Fibroblast of skin of right quadriceps (primary cell): ENCODE measurements at regions not wholly inside any gene's neighbourhood (a gene's known extent, or its start where the extent isn't known, plus 50 kb on each side); places are given as distances from the start of the nearest gene placed in this dataset.
A peak's percentile ranks its signal among the peaks of the same experiment; 100 is the strongest.
"Not testable (repeated sequence)": the region's sequence is repeated elsewhere in the genome, so short reads cannot be mapped to it uniquely, and the experiment has no call there.

Experiments used
- DNase-seq: peaks from one replicate; pipeline ENCODE4 v3.0.0-alpha.2; 2013

DNA sequence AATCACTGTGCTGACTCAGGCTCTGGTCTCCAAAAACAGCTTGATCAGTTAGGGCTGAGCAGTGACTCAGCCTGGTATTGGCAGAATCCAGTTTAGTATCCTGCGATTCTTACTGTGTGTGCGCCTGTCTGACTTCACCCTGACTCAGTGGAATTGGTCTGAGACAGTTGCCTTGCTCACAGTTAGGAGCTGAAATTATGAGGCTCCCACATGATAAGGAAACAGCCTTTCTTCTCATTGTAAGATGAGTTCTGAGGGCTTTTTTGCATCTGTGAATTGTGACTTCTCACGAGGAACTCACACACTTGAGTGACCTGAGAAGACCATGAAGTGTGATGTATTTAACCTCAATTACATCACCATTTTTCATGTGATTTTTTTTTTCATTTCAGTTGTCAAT is 1282.4 kb downstream of the RPIA start:
- peak; percentile 42 for DNase-seq

DNA sequence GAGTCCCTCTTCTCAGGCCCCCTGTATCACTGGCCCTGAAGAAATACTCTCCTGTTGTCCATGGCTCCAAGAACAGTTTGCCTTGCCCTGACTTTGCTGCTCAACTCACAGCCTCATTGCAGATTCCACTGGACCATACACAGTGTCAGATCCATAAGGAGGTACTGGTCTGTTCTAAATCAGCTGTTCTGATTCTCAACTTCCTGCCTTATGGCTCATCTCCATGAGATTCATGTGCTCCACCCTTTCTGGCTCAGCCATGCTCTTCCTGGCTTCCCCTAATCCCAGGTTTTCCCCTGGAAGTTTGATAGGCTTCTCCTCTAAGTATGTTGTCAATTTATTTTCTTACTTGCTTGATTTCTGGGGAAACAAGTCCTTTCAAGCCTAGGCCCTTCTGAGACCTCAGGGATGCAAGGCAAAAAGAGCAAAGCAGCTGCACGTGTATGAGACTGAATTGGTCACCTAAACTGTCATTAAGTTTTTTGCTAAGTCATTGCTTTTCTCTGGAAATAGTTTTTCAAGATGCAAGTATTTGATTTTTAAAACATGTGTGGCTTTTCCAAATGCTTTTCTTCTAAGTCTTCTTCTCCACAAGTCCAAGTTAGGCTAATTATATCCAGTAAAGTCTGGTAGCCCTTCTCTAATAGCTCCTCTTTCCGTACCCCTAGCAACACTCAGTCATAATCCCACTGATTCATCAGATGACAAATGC is 1288.5 kb downstream of the RPIA start:
- not testable (repeated sequence) for DNase-seq

DNA sequence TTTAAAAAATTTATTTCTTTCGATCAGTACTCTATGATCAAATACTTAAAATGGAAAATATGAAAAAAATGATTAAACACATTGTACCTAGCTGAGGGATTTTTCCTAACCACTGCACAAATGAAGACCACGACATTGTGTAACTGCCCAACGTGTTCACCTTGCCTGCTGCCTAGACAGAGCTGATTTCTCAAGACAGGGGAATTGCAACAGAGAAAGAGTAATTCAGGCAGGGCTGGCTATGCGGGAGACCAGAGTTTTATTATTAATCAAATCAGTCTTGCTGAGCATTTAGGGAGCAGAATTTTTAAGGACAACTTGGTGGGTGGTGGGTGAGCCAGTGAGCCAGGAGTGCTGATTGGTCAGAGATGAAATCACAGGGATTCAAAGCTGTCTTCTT is 1290.8 kb downstream of the RPIA start:
- DNase-seq = not testable (repeated sequence)

DNA sequence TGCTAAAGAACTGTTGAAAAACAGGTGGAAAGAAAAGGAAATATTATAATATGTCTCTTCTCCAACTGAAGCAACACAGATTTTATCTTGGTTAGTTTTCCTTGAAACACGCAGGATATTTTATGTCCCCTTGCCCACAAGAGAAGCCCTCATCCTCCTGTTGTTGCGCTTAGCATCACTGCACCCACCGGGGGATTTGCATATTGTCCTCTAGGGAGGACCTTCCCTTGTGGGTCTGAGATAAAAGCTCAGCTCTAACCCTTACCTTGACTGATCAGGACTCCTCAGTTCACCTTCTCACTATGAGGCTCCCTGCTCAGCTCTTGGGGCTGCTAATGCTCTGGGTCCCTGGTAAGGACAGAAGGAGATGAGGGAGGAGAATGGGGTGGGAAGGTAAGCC is 1294.2 kb downstream of the RPIA start:
- DNase-seq = not testable (repeated sequence)

DNA sequence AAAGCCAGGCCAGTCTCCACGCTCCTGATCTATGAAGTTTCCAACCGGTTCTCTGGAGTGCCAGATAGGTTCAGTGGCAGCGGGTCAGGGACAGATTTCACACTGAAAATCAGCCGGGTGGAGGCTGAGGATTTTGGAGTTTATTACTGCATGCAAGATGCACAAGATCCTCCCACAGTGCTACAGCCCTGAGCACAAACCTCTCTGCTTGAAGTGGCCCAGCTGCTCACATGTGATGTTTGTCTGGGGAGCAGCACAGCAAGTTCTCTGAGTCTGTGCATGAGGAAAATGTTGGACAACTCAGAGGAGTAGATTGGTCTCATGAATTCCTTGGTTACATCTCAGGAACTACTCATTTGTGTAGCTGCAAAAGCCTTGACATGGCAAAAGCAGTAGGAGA is 1295.1 kb downstream of the RPIA start:
- DNase-seq = not testable (repeated sequence)

DNA sequence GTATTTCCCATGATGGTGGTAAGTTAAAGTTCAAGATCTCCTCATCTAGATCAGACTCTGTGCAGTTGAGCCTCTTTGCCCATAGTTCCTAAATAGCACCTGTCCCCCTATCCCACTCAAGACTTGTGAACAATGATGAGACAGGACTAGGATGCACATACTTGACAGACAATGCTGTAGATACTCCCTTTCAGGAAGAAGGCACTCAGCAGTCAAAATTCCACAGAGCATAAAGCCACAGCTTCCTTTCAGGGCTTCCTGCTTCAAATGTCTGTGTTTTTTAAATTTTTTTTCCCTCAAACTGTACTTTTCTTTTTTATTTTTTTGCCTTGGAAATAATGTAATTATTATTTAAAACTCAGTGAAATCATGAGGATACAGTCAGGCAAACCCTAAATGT is 1305.3 kb downstream of the RPIA start:
- DNase-seq = not testable (repeated sequence)

DNA sequence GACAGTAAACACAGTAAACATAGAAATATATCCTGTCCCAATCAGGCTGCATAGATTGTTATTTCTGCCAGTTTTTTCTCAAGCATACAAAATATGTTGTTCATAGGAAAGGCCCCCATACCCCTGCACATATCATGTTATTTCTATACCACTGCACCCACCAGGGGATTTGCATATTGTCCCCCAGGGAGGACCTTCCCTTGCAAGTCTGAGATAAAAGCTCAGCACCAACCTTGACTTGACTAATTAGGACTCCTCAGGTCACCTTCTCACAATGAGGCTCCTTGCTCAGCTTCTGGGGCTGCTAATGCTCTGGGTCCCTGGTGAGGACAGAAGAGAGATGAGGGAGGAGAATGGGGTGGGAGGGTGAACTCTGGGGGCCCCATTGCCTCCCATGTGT is 1313.1 kb downstream of the RPIA start:
- not testable (repeated sequence) for DNase-seq

DNA sequence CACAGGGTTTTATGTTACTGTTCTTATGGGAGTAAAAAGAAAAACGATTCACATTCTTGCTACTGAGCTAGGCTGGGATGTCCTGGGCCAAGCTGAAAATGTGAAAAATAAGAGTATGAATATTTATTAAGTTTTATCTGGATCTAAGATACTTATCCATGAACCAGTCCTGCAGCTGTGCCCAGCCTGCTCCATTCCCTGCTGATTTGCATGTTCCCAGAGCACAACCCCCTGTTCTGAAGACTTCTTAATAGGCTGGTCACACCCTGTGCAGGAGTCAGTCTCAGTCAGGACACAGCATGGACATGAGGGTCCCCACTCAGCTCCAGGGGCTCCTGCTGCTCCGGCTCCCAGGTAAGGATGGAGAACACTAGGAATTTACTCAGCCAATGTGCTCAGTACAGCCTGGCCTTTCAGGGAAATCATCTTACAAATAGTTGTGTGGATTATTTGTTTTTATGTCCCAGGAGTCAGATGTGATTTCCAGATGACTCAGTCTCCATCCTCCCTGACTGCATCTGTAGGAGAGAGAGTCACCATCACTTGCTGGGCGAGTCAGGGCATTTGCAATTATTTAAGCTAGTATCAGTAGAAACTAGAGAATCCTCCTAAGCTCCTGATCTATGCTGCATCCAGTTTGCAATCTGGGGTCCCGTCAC is 1319.1 kb downstream of the RPIA start:
- DNase-seq = not testable (repeated sequence)

DNA sequence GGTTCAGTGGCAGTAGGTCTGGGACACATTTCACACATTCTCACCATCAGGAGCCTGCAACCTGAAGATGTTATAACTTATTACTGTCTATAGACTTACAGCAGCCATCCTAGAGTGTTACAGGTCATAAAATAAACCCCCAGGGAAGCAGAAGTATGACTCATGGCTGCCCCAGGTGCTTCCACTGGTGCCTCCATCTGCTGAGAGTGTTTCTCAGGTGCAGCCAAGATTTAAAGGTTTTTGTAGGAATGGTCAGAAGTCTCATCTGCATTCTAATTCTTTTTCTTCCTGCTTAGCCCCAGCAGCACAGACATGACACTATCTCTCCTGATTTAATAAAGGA is 1319.6 kb downstream of the RPIA start:
- not testable (repeated sequence) for DNase-seq

DNA sequence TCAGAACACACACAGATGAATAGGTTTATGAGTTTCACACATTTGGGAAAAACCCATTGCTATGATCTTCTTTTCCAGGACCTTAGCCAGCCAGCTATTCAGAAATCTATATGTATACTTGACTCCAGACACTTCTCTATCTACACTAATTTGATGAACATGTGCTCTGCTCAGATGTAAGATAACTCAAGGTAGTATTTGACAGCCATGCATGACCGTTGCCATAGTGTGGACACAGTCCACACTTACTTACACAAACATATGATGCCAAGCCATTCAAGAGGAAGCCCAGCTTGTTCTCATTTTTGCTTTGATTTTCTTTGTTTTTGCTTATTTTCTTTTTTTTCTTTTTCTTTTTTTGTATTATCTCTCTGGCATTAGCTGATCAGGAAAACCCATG is 1328.4 kb downstream of the RPIA start:
- not testable (repeated sequence) for DNase-seq

DNA sequence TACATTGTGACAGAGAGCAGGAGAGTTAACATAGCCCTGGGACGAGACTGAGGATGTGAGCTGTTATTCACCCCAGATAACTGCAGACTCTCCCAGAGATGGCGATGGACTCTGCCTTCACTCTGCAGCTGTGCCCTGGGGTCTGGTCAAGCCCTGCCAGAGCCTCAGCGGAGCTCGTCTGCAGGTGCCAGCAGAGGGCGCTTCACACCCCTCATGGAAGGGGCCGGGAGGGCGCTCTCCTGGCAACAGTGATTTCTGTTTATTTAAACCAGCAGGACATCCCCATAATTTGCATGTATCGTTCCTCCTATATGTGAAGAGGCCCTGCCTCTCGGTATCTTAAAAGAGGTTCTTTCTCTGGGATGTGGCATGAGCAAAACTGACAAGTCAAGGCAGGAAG is 1329.8 kb downstream of the RPIA start:
- not testable (repeated sequence) for DNase-seq

DNA sequence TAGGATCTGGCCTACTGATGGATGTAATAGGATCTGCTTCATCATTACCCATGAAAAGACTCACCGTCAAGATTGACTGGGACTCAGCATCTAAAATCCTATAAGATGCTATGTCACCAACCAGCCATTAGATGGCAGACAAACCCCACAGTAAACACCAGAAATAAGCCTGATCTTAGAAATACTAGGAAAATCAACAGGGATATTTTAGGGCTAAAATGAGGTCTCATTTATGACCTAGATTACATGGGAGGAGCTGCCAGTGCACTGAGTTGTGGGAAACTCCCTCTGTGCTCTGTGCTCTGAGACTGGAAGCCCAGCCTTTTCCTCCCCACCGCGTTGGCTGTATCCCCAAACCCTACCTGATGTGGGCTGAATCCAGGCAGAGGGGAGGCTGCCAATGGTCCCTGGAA is 1335.8 kb downstream of the RPIA start:
- DNase-seq = not testable (repeated sequence)

DNA sequence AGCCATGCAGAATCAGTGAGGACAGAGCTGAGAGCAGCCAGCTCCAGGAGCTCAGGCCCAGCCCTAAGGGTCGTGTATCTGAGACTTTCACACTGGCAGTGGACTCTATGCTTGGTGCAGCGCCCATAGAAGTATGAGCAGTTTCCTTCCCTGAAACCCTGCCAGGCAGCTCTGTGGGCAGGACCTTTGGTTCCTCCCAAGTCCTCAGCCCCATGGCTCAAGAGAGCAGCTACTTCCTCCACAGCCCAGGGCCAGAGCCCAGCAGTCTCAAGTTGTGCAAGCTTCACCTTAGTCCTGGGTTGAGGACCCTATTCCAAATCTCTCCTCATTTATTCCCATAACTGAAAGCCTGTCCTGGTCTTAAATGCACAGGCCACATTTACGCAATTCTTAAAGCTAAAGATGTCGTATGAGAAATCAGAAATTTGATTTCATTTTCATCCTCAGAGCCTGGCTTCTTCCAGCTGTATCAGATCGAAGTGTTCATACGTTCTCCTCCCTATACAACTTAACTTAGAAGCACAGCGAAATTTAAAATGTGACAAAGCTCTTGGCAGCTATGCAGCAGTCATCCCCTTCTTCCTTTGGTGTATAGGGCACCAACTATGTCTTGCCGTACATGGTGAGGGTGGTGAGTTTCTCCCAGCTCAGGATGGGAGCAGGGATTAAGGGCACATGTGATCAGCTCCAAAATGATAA is 1337.1 kb downstream of the RPIA start:
- not testable (repeated sequence) for DNase-seq

DNA sequence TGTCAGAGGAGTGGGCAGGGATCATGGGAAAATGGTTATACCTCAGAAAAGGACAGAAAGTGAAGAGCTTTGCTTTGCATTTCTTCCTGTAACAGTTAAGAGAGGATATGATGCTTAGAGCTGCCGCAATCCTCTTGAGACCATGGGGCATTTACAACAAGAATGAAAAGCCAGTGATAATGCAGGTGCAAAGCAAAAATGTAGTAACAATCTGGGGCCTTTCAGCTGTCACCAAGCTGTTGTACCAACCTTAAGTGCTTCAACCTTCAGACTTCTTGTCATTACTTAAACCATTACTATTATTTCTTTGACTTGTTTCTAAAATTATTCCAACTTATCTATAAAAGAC is 1337.6 kb downstream of the RPIA start:
- DNase-seq = not testable (repeated sequence)

DNA sequence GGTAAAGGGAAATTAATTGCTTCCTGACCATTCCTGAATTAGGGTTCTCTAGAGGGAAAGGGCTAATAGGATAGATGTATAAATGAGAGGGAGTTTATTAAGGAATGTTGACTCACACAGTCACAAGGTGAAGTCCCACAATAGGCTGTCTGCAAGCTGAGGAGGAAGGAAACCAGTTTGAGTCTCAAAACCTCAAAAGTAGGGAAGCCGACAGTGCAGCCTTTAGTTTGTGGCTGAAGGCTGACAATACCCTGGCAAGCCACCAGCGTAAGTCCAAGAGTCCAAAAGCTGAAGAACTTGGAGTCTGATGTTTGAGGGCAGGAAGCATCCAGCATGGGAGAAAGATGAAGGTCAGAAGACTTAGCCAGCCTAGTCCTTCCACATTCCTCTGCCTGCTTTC is 1340.8 kb downstream of the RPIA start:
- DNase-seq = not testable (repeated sequence)

DNA sequence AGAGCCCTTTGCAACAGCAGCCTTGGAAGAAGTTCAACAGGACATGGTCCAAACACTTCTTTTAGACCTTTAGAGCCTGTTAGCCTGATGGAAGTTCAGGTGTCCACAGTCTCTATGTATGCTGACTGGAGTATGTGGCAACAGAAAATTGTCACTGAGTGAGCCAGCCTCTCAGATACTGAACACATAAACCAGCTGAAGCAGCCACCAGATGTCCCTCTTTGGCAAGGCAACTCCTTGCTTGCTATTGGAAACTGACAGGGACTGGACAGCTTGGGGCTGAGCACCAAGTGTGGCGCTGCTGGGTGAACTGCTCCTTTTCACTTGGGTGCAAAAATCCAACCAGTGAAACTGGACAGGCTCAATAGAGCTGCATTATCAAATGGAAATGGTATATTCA is 1344.9 kb downstream of the RPIA start:
- not testable (repeated sequence) for DNase-seq

DNA sequence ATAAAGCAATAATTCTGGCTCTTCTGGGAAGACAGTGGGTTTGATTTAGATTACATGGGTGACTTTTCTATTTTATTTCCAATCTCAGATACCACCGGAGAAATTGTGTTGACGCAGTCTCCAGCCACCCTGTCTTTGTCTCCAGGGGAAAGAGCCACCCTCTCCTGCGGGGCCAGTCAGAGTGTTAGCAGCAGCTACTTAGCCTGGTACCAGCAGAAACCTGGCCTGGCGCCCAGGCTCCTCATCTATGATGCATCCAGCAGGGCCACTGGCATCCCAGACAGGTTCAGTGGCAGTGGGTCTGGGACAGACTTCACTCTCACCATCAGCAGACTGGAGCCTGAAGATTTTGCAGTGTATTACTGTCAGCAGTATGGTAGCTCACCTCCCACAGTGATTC is 1347.6 kb downstream of the RPIA start:
- not testable (repeated sequence) for DNase-seq

DNA sequence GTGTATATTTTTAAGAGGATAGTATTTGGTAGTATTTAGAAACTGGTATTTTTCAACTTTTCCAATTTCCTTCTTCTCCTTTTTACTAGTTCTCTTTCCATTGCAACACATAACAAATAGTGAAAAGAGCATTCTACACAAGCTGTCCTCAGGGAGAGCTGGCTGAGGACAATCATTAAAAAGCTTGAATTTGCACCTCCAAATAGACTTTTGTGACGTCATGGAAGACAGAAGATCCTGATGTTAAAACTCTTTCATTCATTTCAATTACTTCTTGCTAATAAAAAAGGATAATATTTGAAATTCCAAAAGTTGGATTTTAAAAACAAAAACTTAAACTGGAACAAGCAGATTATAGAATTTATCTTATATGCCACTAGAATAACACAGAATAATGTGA is 1356.3 kb downstream of the RPIA start:
- not testable (repeated sequence) for DNase-seq

DNA sequence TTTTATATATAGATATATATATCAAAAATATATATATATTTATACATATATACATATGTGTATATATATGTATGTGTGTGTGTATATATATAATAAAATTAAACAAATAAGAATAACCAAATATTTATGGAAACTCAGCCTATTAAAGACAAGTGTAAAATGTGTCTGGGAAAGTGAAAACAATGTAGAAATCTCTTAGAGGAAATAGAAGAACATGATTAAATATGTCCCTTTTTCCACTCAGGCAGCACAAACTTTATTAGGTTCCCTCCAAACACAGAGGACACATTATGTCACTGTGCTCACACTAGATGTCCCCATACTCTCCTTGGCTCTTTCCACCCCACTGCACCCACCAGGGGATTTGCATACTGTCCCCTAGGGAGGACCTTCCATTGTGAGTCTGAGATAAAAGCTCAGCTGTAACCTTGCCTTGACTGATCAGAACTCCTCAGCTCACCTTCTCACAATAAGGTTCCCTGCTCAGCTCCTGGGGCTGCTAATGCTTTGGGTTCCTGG is 1360.7 kb downstream of the RPIA start:
- not testable (repeated sequence) for DNase-seq

DNA sequence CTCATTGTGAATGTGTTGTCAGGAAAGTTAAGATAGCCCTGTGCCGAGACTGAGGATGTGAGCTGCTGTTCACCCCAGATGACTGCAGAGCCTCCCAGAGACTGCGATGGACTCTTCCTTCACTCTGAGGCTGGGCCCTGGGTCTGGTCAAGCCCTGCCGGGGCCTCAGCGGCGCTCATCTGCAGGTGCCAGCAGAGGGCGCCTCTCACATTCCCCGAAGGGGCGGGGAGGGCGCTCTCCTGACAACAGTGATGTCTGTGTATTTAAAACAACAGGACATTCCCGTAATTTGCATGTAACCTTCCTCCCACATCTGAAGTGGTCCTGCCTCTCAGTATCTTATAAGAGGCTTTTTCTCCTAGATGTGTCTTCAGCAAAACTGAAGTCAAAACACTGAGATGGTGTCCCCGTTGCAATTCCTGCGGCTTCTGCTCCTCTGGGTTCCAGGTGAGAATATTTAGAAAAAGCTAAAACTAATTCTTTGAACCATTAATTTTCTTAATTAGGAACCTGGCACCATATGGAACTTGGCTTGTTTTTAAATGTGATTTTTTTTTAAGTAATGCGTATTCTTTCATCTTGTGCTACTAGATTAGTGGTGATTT is 1377.9 kb downstream of the RPIA start:
- DNase-seq = no peak

DNA sequence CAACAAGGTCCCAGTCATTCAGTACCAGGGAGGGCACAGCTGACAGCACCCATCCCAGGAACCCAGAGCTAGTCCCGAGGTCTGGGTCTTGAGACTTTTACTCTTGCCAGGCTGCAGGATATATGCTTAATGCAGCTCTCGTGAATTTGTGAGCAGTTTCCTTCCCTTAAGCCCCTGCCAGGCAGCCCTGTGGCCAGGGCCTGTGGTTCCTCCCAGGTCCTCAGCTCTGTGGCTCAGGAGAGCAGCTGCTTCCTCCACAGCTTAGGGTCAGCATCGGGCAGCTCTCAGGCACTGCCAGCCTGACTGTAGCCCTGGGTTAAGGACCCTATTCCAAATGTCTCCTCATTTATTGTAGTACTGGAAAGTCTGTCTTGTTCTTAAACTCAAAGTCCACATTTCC is 1384.8 kb downstream of the RPIA start:
- no peak for DNase-seq

DNA sequence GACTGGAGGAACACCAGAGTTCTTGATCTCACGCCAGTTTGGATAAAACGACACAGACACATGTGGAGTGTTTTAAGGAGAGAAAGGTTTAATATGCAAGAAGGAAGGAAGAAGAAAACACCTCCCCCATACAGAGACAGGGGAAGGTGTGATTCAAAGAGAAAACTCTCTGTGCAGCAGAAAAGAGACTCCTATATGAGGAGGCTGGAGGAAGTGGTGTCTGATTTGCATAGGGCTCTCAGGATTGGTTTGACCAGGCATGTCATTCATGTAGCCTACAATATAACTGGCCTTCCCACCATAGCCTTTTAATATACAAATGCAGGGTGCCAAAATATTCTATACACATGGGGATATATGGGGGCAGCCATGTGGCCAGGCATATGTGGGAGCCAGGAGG is 1386.5 kb downstream of the RPIA start:
- DNase-seq = no peak

DNA sequence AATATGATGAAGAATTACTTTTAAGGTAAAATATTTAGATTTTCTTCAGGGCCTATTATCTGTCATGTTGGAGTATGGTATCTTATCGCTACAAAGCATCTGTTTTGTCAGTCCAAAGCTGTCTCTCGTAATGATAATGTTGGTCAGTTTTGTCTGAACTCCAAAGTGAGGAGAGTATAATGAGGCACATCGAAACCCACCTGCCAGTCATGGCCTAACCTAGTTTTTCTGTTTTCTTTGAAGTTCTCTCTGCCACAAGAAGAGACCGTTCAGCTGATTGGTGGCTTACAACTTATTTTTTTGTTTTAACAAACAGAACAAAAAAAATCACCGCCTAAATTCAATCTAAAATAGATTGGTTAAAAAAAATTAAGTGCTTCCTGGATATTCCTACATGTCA is 1387.9 kb downstream of the RPIA start:
- DNase-seq = no peak

DNA sequence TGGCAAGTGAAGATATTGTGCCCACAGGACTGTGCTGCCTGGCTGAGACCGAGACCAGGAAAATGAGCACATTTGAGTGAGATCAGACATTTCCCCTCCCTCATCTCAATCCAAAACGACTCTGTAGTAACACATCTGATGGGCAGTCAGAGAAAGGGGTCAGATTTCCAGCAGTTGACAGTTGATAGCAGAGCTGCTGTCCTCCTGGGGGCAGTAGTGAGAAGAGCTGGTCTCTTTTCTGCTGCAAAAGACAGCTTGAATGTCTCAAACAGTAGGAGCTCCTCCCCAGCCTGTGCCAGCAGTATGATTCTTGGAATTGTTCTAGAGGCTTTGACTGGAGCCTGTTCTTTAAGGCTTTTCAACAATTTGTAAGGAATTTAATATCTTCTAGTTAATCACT is 1396.3 kb downstream of the RPIA start:
- DNase-seq = not testable (repeated sequence)
